Central memory CD4-positive, alpha-beta T cell (primary cell): ENCODE measurements at regions not wholly inside any gene's neighbourhood (a gene's known extent, or its start where the extent isn't known, plus 50 kb on each side); places are given as distances from the start of the nearest gene placed in this dataset.
"Not testable (repeated sequence)": the region's sequence is repeated elsewhere in the genome, so short reads cannot be mapped to it uniquely, and the experiment has no call there.

Source experiments
- DNase-seq: peaks from one replicate; pipeline ENCODE4 v3.0.0; 2022

- no peak for DNase-seq
These were observed 269.4 kb upstream of the MVB12B start for GRCh38 chr9:126057121-126057825.

GRCh38 chr9:126058011-126058531 lies 268.6 kb upstream of the MVB12B start:
- DNase-seq = no peak

GRCh38 chr9:126058591-126058990 lies 268.0 kb upstream of the MVB12B start:
- no peak for DNase-seq

- no peak for DNase-seq
These were observed 265.1 kb upstream of the MVB12B start for GRCh38 chr9:126061575-126061974.

GRCh38 chr9:126062158-126062886 lies 264.3 kb upstream of the MVB12B start:
- DNase-seq = no peak

- DNase-seq = no peak
These were observed 263.3 kb upstream of the MVB12B start for GRCh38 chr9:126063326-126063725.

GRCh38 chr9:126066131-126066530 lies 260.5 kb upstream of the MVB12B start:
- DNase-seq = no peak

- no peak for DNase-seq
These were observed 259.4 kb upstream of the MVB12B start for GRCh38 chr9:126067031-126067734.

- no peak for DNase-seq
These were observed 257.9 kb upstream of the MVB12B start for GRCh38 chr9:126068534-126069230.

- DNase-seq = no peak
These were observed 257.2 kb upstream of the MVB12B start for GRCh38 chr9:126069400-126069955.

- DNase-seq = no peak
These were observed 256.5 kb upstream of the MVB12B start for GRCh38 chr9:126070058-126070655.

- no peak for DNase-seq
These were observed 255.4 kb upstream of the MVB12B start for GRCh38 chr9:126071076-126071750.

- not testable (repeated sequence) for DNase-seq
These were observed 249.0 kb upstream of the MVB12B start for GRCh38 chr9:126077656-126078055.

GRCh38 chr9:126080641-126081040 lies 246.0 kb upstream of the MVB12B start:
- DNase-seq = no peak

- DNase-seq = no peak
These were observed 244.9 kb upstream of the MVB12B start for GRCh38 chr9:126081746-126082145.

- DNase-seq = no peak
These were observed 242.6 kb upstream of the MVB12B start for GRCh38 chr9:126084008-126084407.

- no peak for DNase-seq
These were observed 241.9 kb upstream of the MVB12B start for GRCh38 chr9:126084696-126085095.

GRCh38 chr9:126085170-126085569 lies 241.5 kb upstream of the MVB12B start:
- no peak for DNase-seq

GRCh38 chr9:126088336-126088735 lies 238.3 kb upstream of the MVB12B start:
- DNase-seq = no peak

GRCh38 chr9:126089789-126090188 lies 236.8 kb upstream of the MVB12B start:
- DNase-seq = no peak

- no peak for DNase-seq
These were observed 232.9 kb upstream of the MVB12B start for GRCh38 chr9:126093771-126094170.
